HG02943 (cell line): ENCODE measurements at regions not wholly inside any gene's neighbourhood (a gene's known extent, or its start where the extent isn't known, plus 50 kb on each side); places are given as distances from the start of the nearest gene placed in this dataset.

ENCODE experiments used
- ATAC-seq: cut with Tn5 transposase; IDR thresholded peaks from one replicate; pipeline ENCODE4 v1.9.1; 2021; ENCODE audit warnings: mild to moderate bottlenecking, low read depth, moderate library complexity; ENCODE audit not compliant: unreplicated experiment

DNA sequence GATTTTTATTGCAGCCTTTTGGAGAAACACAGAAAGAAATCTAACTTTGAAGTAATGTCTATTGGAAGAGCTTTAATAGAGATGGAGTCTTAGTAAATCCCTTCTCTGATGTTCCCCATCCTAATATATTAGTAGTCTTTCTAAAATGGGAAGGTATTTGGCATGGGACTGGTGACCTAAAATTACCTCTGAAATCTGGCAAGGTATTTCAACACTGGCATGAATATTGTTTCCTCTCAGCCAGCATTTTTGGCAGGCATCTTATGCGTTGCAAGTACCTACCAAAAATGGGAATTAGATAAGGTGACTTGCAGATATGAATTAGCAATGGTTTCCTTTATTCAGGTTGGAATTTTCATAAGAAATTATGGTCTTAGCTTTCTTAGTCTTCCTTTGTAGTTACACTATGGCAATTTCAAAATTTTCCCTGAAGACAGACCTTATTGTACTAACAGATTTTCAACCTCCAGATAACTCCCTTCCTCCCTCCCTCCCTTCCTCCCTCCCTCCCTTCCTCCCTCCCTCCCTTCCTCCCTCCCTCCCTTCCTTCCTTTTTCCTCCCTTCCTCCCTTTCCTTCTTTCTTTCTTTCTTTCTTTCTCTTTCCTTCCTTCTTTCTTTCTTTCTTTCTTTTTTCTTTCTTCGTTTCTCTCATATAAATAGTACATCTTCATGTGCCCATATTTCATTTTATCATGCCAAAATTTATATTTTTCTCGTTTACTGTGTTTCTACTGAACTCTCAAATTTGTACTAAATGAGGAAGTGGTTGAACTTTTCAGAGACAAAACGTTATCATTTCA, 168.2 kb upstream of the KCNMB2 start:
- no peak for ATAC-seq

DNA sequence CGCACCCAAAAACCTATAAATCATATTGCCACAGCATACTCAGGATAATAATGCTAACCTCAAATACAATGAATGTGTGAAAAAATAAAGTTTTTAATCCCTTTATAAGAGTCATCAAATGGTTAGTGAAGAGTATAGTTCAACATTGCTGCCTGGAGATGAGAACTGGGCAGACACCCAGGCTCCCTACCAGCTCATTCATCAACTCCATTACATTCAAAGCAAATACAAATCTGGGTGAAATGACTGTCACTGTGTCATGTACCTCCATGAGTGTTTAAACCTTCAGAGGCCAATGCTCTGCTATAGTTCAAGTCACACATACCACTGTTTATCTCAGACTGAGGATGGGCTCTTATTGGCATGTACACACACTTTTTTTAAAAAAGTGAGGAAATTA, 167.2 kb upstream of the KCNMB2 start:
- ATAC-seq, result no peak

DNA sequence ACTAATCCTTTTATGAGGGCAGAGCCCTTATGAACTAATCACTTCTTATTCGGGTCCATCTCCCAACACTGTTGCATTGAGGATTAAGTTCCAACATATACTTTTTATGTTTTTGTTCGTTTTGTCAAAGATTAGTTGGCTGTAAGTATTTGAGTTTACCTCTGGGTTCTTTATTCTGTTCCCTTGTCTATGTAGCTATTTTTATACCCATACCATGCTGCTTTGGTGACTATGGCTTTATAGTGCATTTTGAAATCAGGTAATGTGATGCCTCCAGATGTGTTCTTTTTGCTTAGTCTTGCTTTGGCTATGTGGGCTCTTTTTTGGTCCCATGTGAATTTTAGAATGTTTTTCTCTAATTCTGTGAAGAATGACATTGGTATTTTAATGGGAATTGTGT, 166.4 kb upstream of the KCNMB2 start:
- ATAC-seq, result no peak

DNA sequence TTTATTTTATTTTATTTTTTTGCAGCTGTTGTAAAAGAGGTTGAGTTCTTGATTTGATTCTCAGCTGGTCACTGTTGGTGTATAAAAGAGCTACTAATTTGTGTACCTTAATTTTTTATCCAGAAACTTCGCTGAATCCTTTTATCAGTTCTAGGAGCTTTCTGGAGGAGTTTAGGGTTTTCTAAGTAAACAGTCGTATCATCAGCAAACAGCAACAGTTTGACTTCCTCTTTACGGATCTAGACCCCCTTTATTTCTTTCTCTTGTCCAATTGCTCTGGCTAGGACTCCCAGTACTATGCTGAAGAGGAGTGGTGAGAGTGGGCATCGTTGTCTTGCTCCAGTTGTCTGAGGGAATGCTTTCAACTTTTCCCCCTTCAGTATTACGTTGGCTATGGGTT, 165.8 kb upstream of the KCNMB2 start:
- no peak for ATAC-seq

DNA sequence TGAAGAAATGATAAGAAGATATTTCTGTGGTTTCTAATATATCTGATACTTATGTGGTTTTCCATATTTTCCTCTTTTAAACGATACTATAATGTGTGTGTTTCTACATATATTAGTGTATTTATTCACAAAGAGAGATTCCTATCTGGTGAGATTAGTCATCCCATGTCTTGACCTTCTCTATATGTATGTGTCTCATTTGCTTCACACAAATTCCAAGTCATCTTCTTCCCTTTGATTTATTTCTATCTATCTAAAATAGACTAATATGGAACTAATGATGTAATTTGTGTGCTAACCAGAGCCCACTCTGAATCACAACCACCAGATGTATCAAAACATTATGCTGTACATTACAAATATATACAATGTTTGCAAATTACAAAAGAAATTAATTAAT, 154.7 kb upstream of the KCNMB2 start:
- no peak for ATAC-seq

DNA sequence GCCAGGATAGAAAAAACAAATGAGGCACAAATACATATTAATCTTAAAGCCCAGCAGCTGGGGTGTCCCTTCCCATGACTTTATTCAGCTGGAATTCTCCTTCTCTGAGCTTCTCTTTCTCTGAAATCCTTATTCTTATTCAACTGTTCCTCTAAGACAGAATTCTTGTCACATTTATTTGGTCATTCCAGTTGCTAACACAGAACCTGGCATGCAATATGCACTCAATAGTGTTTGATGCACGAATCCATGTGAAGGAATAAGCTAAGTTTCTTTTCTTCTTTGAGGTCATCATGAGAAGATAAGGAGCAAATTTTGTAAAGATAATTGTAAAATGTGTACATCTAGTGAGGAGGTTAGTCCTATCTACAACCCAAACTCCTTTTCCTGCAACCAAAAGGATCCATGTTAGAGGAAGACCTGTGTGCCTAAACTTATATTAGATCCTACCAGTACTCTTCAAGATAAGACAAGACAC, 154.2 kb upstream of the KCNMB2 start:
- no peak for ATAC-seq

DNA sequence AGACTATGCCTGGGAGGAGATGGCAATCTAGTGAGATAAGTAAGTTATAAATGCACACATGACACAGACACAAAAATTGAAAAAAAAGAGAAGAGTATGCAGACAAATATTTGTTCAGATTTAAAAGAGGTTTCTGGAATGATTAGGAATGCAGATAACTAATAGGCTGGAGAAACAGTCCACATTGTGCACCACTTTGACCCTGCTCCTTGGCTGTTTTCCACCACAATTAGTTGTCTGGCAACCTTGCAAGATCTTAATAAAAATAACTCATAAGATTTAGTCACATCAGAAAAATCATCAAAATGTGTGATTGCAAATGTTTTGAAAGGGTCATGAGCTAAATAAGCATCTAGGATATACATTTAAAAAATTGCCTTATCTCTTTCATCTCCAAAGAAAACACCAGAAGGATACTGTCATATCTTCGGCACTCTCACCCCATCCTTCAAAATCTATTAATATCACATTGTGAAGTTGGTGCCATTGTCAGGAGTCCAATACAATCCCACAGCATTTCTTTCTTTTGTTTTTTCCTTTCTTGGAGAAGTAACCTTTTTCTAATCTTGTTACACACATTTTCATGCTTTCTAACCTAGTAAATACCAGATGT, 153.7 kb upstream of the KCNMB2 start:
- ATAC-seq, result no peak

DNA sequence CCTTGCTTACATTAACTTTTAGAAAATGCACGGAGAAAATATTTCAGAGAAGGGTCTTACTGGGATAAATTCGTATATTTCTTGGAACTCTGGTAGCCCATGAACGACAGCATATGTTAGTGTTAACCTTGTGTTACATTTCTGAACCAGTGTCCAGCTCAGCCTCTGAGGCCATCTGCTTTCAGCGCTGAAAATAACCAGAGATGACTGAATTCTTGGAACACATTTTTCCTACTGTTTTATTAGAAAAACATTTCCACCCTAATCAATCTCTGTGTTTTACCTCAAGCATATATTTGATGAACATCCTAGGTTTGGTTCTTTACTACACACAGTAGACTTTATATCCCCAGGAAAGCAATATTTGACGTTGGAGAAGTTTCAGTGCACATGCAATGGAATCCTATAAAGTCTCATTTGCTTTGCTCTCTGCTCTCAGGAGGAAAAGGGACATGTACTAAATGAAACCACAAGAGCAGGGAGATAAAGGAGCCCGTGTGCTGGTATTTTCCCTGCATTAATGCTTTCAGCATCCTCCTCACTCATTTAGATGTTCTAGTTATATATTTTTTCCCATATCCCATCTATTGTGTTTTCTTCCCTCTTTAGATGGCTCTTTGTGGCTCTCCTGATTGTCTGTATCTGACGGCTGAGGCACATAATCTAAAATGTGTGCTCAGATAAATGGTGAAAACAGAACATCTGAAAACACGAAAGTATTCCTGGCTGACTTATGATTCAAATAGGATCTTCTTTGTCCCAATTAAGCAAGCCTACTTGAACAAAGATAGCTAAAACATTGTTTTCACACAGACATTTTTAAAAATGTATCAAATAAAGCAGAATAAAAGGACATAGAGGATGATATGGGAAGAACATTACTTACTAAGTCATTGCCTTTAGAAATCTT, 151.7 kb upstream of the KCNMB2 start:
- no peak for ATAC-seq

DNA sequence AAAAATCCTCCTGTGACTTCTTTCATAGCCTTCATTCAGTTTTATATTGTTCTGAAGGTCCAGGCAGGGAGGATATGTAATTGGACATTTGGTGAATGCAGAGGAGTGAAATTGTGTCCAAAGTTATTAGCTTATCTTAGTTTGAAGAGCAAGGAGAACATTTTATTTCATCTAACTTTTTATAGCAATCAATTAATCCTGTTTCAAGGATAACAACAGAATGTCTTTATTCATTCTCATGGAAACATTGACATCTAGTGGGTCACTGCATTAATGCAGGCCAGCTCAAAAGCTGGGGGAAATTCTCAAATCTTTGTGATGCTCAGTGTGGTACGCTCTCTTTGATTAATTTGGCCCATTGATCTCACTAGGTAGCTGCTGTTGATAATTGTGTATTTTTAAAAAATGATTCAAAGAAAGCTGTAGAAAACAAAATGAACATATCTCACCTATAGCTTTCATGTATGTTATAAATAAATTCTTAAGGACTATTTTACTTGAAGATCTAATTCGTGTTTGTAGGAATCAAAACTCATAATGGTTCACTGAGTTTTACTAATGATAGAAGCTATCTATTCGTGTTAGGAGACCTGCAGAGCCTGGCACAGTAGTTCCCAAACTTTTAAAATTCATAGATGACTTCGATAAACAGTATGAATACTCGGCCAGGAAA, 150.8 kb upstream of the KCNMB2 start:
- no peak for ATAC-seq

DNA sequence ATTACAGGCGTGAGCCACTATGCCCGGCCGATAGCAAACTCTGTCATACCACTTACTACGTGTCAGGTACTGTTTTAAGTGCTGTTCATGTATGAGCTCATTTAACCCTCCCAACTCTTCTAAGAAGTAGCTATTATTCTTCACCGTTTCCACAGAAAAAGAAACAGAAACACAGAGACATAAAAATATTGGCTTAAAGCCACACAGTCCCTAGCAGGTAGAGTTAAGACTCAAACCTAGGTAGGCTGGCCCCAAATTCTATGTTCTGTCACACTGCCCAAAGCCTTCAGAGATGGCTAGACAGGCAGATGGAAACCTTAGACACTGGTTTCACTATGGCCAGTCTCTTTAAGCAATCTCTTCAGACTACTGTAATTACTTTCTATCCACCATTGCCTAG, 149.8 kb upstream of the KCNMB2 start:
- ATAC-seq, result no peak

DNA sequence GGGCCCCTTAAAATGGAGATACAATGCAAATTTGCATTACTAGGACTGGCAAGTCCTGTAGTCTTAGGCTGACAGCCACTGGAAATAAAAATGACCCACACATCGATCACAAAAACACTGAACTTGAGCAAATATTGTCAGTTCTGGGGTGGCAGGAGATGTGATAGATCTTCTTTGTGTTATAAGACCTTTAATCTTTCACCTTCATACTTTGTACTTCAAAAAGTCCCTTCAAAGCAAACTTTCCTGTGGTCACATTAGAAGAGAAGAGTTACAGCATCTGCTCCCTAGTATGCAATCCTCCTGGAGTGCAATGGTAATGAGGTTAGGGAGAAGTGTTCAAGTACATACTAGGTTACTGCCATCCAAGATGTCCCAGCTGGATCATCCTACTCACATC, 149.4 kb upstream of the KCNMB2 start:
- no peak for ATAC-seq

DNA sequence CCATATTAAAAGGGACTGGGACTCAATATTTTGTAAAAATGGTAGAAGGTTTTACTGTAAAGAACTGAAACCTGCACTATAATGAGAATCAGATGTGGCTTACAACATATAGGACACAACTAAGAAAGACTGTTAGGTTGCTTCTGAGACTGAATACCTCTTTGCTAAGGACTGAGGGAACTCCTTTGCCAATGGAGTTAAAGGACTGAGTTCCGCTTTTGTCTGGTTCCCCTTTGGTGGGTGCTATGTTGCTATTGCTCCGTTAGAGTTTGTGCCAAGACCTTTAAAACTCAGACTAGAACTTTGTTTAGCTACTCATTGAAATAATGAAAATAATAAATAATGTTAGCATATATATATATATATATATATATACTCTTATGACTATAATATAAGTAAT, 147.8 kb upstream of the KCNMB2 start:
- no peak for ATAC-seq

DNA sequence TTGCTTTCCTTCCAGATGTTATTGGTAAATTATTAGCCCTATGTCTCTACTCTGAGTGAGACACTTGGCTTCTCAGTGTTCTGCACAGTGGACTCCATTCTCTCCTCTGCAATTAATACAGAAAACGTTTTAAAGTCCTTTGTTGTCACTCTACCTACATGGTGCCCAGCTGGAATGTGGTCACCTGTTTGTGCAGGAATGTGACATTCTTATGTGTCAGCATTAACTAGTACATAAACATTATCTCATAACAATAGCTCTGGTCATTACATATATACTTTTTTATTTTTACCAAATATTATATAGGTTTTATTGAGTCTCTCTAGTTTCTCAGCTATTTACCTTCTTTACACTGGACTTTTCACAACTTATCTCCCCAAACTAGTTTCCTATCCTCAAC, 147.0 kb upstream of the KCNMB2 start:
- ATAC-seq, result no peak

DNA sequence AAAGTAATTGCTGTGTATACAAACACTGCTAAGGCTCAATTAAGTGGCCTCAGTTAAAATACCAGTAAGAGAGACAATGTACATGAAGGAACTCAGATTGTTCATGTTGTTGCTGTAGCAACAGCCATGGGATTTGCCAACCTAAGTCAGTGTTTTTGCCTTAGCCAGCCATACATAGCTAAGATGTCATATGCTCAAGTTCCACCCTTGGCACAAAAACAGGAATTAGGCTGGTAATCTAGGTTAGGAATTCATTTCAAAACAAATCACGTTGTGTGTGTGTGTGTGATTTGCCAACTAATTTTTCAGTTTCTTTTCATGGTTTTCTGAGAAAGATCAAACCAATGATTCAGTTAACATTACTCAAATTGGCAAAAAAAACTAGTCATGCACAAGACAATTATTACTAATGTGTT, 143.7 kb upstream of the KCNMB2 start:
- ATAC-seq, result no peak

DNA sequence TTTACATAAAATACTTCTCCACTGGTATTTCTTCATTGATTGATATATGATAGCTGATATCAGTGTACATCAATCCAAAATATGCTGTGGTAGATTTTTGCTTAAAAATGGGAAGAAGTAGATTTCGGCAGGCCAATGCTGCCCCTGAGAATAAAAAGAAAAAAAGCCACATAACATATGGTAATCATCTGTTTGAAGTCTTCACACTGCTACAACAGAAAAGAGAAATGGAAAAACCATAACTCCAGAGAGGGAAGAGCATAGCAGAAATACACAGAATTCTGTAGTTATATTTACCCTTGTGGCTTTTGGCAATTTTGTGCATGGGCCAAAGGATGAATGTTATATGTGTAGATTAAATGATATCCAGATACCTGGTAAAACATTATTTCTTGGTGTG, 143.1 kb upstream of the KCNMB2 start:
- ATAC-seq, result no peak

DNA sequence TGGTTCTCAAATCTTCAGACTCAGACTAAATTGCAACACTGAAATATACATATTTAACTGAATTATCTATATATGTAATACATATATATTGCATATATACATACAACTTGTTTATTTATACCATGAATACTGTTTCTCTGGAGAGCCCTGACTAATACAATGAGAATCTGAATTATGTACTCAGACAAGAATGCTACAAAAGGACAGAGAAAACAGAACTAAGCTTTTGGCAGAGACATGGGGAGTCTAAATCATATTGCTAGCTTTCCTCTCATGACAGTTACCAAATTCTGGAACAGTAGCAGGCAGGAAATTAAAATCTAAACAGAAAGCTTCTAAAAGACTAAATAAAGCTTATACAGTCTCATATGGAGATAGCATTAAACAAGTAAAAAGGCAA, 142.4 kb upstream of the KCNMB2 start:
- ATAC-seq, result no peak

DNA sequence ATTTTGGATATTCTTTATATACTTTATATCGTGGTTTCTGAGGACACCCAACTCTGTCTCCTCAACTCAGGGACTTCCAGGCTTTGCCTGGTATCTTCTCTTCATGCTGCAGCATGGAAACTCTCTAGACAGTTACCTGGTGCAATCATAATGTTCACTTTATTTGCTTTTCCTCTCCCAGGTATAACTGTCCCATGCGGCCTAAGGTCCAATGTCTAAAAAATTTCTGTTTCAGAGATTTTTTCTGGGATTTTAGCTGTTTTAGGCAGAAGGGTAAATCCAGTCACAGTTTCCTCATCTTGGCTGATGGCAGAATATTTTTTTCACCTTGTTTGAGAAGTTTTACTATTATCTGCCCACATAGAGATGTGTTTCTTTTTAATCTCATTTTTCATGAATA, 139.9 kb upstream of the KCNMB2 start:
- no peak for ATAC-seq

DNA sequence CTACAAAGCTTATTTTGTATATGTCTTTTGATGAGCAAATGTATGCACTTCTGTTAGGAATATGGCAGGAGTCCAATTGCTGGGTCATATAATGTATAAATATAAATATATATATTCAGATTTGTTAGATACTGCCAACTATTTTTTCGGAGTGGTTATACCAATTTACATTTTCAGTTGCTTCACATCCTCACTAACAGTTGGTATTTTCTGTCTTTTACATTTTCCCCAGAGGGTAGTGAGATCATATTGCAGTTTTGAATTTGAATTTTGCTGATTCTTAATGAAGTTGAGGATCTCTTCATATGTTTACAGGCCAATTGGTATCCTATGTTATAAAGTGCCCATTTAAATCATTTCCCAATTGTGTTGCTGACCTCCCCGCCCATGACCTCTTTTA, 139.0 kb upstream of the KCNMB2 start:
- ATAC-seq, result no peak

DNA sequence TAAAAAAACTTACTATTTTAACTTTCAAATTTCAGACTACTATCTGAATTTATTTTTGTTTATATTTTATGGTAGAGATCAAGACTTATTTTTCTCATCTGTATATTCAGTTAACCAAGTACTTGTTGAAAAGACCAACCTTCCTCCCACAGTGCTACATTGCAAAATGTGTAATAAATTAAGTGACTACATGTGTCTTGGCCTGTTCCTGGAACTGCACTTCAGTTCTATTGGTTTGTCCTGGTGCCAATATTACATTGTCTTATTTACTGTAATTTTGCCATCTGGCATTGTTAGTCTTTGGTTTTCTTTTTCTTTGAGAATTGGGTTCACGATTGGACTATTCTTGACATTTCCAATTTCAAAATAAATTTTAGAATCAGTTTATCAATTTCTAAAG, 138.4 kb upstream of the KCNMB2 start:
- no peak for ATAC-seq

DNA sequence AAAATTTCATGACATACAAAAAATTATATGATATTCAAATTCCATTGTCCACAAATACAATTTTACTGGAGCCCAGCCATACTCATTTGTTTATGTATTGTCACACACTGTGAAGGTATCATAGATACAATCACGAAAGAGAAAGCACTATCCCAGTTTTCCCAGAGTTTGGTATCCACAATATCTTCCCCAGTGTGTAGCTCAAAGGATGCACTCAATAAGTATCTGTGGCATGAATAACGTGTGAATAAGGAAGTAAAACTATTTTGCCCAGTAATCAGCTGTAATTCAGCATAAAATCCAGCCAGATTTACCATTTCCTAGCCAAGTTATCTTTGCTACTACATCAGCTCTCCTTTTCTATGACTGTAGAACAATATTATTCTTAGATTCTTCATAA, 131.3 kb upstream of the KCNMB2 start:
- no peak for ATAC-seq

DNA sequence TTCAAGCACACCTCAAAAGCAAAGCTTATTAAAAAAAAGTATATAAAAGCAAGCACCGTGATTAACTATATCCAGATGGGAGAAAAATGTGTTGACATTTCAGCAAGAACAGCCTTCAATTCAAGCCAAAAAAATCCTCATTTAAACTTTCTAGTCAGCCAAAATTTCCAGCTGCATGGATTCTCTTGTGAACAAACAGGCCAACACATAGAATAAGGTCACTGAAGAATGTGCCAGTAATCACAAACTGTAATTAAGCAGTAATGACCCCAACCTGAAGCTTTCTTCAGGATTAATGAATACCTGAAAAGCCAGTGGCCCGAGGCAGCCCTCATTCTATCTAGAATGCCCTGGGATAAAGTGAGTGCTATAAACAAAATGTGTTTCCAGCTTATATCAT, 130.7 kb upstream of the KCNMB2 start:
- no peak for ATAC-seq
